OCI-M1 (cell line): ENCODE measurements at regions not wholly inside any gene's neighbourhood (a gene's known extent, or its start where the extent isn't known, plus 50 kb on each side); places are given as distances from the start of the nearest gene placed in this dataset.
"Not testable (repeated sequence)": the region's sequence is repeated elsewhere in the genome, so short reads cannot be mapped to it uniquely, and the experiment has no call there.

Source experiments
- DNase-seq: peaks from one replicate; lab custom pipeline; 2025; lab: John Stamatoyannopoulos, UW

DNA sequence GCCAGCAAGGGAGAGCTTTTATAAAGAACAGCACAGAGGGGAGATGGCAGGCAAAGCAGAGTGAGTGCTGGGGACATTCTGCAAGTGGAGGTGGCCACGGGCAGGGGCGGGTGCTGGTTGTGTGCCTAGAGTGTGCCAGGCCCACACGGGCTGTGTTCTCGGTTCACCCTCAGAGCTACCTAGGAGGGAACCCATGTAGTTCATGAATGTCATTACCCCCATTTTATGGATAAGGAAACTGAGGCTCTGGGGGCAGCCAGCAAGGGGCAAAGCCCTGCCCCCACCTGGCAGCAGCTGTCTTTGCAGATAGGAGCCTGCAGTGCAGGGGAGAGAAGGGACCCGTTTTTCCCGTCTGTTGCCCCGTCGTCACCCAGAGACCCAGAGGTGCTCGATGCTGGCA, 85.2 kb upstream of the NCOR2 start:
- DNase-seq: no peak

DNA sequence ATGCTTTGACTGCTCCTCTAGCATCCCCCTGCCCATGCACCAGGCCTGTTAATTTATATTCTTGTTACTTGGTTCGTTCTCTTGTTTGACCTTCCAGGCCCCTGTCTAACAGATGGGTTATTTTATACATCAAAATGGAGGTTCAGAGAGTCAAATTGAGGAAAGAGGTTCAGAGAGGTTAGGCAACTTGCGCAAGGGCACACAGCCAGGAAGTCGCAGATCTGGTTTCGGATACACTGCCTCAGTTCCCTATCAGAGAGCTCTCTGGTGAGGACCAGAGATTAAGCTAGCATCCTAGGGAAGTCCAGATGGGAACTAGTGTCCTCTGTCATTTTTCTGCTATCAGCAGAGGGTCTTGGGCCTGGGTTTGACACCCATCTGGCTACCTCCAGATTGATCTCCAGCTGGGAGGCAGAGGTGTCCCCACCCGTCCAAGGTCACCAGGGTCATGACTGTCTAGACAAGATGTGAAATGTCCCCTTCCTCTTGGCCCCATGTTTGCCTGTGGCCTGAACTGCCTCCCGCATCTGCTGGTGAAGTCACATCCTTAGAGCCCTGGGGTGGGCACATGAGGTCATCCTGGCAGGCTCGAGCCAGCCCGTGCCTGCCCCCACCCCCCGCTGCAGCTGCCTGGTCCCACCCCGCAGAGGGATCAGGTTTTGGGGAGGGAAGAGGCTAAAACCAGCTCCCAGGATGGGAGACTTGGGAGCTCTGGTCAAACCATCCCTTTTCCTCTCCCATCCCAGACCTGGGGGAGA, 84.3 kb upstream of the NCOR2 start:
- DNase-seq: no peak

DNA sequence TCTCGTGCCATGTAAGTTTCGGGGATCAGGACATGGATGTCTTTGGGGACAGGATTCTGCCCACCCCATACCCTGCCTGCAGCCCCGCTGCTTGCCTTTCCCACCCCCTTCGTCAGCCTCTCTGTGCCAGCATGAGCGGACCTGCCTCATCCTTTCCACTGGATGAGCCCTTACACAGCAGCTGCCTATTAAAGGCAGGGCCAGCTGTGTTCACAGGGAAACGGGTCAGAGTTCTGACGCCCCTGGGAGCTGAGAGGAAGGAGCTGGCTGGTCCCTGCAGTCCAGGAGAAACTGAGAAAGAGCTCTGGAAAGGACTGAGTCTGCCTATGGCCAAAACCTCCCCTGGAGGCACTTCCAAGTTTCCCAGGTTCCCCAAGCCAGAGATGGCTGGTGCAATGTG, 83.5 kb upstream of the NCOR2 start:
- DNase-seq: no peak

DNA sequence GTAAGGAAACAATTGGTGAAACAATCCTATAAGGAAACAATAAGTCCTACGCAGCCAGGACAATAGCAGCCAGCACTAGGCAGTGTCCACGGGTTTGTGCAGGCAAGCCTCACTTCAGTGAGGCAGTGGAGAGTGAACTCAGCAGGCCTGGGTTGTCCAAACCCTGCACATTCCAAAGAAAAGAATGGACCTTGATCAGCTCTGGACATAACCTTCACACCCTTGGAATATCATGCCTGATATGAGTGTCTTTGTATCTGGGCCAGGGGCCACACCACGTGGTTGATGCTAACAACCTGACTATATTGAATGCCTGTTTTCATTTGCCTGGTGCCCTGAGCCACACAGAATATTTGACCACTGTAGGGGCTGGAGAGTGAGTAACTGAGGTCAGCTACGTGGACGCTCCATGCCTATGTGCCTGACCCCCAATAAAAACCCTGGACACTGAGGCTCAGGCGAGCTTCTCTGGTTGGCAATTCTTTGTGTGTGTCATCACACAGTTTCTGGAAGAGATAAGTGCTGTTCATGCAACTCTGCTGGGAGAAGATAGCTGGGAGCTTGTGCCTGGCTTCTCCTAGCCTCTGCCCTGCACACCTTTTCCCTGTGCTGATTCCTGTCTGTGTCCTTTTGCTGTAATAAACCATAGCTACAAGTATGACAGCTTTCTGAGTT, 81.4 kb upstream of the NCOR2 start:
- peak; percentile 23 for DNase-seq

DNA sequence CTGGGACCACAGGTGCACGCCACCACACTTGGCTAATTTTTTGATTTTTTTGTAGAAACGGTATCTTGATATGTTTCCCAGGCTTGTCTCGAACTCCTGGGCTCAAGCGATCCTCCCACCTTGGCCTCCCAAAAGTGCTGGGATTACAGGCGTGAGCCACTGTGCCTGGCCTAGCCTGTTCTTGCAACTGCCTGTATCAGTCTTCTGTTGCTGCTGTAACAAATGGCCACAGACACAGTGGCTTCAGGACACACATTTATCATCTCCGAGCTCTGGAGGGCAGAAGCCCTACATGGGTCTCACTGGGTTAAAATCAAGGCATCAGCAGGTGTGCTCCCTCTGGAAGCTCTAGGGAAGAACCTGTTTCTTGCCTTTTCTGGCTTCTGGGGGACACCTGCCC, 79.9 kb upstream of the NCOR2 start:
- DNase-seq: no peak

DNA sequence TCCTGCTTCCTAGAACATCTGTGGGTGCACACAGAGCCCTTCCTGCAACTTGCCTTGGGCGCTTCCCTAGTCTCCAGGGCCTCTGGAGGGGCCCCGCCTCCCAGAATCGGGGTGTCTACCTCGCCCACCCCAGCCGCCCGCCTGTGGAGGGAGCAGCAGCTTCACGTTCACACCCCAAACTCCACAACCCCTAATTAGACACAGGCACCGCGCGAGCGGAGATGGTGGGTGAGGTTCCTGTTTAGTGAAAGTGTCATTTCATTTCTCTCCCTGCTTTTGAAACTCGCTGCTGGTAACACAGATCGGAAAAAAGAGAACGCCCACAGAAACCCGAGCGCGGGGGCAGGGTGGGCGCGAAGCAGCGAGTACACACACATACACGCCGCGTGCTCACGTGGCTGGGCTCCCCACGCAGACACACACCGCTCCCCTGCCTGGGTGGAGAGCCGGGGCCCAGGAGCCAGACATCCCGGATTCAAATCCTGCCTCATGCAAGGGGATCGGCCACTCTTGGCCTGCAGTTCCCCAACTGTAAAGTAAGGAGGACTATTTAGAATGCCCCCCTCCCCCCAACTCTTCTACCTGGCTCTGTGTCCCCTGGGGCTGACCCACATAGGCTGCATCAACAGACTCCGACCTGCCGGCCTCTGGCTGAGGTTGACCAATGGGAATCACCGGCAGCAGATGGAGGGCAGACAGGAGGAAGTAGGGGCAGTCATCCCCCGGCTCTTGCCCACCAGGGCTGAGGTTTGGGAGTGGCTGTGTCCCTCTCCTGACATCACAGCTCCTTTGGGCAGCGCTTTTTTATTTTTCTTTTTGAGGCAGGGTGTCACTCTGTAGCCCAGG, 79.2 kb upstream of the NCOR2 start:
- no peak for DNase-seq

DNA sequence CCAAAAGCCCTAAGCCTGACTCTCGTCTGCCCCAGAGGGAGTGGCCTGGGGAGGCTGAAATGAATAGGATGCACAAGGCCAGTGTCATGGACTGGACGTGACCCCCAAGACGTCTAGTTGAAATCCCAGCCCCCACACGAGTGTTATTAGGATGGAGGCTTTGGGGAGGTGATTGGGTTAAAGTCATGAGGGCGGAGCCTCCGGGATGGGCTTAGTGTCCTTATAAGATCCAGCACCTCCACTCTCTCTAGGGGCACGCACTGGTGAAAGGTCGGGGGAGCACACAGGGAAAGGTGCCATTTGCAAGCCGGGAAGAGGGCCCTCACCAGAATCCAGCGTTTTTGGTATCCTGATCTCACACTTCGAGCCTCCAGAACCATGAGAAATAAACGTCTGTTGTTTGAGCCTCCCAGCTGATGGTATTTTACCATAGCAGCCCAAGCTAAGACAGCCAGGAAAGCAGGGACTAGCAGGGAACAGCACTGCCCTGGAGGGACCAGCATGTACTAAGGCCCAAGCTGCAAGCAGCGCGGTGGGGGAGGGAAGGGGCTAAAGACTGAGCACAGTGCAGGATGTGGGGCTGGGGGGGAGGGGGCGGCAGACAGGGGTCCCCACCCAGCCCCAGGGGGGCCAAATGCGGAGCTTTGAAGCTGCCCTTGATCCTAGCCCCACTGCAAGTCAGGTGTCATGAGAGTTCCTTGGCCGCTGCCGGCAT, 78.3 kb upstream of the NCOR2 start:
- DNase-seq: no peak

DNA sequence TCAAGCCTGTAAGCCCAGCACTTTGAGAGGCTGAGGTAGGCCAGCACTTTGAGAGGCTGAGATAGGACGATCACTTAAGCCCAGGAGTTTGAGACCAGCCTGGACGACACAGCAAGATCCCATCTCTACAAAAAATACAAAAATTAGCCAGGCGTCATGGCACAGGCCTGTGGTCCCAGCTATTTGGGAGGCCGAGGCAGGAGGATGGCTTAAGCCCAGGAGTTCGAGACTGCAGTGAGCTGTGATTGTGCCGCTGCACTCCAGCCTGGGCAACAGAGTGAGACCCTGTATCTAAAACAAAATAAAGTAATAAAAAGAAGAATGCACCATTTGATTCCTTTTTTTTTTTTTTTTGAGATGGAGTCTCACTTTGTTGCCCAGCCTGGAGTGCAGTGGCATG, 76.4 kb upstream of the NCOR2 start:
- DNase-seq: not testable (repeated sequence)

DNA sequence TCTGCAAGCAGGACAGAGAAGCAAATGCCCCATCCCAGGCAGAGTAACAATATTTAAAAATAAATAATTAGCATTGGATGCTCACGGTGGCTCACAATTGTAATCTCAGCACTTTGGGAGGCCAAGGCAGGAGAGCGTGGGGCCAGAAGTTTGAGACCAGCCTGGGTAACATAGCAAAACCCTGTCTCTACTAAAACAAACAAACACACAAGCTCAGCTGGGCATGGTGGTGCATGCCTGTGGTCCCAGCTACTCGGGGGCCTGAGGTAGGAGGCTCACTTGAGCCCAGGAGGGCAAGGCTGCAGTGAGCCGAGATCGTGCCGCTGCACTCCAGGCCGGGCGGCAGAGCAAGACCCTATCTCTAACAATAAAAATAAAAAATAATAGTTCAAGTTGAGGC, 74.7 kb upstream of the NCOR2 start:
- no peak for DNase-seq

DNA sequence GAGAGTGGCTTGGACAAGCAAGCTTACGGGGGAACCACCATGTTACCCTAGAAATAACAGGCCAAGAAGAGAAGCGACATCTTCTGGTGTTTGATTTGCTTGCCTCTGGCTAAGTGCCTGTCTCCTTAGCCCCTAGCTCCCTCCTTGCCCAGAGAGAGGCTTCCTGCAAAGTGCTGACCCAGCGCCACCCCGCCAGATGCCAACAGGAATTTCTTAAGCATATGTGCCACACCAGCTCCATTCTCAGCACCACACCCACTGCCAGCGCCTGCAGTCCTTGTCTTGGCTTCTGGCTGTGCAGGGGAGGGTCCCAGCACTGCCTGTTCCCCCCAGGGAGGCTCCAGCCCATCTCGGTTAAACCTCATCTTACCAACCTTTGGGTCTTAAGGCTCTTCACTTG, 74.2 kb upstream of the NCOR2 start:
- no peak for DNase-seq

DNA sequence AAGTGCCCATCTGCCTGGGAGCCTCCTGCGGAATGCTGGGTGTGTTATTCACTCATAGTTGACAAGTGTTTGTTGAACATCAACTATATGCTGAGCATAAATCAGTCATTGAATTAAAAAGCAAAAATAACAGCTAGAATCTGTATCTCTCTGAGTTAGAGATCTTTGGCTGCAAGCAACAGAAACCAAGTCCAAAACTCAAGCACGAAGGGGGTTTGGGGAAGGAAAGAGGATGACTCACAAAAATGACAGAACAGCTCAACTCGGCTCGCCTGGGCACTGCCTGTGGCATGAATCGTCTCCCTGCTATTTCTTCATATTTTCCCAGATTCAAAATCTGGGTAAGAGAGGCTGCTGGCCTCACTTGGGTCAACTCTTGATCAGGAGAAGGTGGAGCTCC, 72.6 kb upstream of the NCOR2 start:
- peak; percentile 12 for DNase-seq

DNA sequence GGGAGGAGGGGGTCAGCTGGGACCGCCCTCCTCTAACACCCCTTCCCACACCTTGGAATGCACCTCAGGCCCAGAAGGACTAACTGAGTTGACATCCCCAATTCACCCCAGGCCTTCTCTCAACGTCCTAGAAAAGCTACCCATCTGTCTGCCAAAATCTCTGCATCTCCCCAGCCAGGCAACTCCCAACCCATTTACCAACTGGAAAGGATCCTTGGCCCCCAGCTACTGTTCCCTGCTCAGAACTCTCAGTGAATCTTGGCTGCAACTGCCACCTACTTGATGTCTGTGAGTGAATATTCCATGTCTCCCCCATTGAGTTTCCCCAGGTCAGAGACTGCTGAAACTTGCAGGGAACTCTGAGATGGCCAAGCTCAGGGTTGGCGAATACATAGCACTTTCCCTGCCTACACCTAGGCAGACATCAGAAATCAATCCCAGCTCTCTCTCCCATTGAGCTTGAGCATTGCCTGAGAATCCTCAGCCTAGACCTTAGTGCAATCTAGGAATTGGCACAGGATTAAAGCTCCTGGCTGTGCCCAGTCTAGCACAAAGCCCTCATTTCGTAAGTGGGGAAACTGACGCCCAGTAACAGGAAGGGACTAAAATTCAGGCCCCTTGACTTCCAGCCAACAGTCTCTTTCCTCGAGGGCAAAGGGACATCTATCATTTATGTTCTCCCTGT, 71.9 kb upstream of the NCOR2 start:
- DNase-seq: no peak

DNA sequence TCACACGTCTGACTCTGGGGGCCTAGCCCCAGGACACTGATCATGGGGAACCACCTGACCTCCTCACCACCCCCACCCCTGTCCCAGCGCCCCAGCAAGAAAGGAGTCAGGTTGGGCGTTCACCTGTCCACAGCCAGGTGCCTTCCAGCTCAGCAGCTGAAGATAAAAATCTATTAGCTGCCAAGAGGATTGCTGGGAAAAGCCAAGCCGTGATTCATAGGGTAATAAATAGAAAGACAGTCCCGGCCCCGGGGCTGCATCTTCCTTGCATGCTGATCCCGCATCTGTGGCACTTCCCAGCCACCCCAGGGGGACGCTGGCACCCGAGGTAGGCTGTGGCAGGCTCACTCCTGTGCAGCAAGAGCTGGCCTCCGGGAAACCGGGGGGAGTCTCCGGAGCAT, 70.2 kb upstream of the NCOR2 start:
- DNase-seq: no peak

DNA sequence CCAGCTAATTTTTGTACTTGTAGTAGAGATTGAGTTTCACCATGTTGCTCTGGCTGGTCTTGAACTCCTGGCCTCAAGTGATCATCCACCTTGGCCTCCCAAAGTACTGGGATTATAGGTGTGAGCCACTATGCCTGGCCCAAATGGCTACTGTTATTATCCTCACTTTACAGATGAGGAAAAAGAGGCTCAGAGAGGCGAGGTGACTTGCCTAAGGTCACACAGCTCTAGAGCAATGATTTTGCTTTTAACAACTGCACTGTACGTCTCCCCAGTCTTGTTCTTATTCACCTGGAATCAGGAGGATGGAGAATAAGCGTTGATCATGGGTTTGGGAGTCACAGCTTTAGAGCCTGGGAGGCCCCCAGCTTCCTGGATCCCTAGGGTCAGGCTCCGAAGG, 69.8 kb upstream of the NCOR2 start:
- DNase-seq: no peak

DNA sequence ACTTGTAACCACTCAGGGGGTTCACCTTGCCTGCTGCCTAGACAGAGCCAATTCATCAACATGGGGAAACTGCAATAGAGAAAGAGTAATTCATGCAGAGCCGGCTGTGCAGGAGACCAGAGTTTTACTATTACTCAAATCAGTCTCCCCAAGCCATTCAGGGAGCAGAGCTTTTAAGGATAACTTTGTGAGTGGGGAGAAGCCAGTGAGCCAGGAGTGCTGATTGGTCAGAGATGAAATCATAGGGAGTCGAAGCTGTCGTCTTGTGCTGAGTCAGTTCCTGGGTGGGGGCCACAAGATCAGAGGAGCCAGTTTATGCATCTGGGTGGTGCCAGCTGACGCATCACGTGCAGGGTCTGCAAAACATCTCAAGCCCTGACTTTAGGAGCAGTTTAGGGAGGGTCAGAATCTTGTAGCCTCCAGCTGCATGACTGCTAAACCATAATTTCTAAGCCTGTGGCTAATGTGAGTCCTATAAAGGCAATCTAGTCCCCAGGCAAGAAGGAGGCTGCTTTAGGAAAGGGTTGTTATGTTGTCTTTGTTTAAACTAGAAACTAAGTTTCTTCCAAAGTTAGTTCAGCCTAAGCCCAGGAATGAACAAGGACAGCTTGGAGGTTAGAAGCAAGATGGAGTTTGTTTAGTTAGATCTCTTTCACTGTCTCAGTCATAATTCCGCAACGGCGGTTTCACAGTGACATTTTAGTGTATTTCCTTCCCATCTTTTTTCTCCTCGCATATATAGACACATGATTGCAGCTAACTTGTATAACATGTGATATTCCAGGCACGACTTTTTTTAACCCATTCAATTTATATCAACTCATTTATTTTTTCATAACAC, 68.9 kb upstream of the NCOR2 start:
- peak; percentile 88 for DNase-seq

DNA sequence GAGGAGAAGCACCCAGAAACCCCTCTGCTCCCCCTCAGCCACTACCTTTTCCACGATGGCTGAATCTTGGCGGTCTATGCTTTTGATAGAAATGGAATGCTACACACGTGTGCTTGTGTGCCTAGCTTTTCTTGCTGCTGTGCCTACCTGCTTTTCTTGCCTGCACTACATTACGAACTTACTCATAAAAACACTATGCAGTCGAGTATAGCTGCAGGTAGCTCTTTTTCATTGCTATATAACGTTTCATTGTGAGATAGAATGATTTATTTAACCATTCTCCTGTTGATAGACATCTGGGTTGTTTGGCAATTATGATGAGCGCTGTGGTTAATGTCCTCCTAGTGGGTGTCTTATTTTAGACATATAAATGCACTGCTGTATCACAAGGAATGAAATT, 67.9 kb upstream of the NCOR2 start:
- DNase-seq: no peak

DNA sequence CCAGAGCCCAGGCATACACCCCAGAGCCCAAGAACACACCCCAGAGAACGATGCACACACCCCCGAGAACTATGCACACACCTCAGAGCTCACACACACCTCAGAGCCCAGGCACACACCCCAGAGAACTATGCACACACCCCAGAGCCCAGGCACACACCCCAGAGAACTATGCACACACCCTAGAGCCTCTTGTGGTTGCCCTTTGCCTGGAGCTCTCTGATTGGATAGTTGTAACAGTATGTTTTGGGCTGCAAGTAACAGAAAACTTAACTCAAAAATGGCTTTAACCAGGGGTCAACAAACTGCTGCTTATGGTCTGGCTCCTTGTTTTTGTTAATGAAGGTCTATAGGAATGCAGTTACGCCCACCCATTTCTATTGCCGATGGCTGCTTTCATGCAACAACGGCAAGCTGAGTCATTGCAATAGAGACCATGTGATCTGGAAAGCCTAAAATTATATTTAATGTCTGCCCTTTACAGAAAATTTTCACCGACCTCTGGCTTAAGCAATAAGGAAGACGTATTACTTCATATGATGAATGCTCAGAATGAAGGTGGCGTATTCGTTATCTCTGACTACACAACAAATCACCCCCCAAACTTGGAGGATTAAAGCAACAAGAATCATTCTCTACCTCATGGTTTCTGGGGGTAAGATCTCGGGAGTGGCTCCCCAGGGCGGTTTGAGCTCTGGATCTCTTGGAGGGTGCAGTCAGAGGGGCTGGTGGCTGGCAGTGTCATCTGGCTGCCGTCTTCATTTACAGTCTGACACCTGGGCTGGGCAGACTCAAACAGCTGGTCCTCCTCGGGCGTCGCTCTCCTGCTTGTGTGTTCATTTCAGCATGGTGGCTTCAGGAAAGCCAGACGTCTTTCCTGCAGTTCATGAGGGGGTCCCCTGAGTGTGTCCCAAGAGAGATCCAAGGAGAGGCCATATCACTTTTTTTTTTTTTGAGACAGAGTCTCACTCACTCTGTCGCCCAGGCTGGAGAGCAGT, 66.3 kb upstream of the NCOR2 start:
- no peak for DNase-seq

DNA sequence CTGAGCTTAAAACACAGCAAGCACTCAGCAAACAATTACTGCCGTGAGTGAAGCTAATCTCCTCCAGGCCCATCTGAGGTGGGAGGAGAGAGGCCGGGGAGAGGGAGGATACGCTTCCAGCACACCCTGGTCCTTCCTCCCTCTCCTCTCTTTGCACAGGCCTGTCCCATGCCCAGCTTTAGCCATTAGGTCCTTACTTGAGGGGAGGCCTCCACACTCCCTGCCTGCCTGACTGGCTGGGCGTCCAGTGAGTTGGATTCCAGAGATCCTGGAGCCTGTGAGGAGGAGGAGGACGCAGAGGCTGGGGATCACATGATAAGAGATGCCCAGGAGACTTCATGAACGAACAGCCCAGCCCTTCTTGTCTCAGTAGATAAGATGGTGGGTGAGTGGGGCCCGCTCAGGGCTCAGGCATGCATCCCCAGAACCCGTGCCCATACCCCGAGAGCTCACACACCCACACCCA, 65.1 kb upstream of the NCOR2 start:
- DNase-seq: peak; percentile 44

DNA sequence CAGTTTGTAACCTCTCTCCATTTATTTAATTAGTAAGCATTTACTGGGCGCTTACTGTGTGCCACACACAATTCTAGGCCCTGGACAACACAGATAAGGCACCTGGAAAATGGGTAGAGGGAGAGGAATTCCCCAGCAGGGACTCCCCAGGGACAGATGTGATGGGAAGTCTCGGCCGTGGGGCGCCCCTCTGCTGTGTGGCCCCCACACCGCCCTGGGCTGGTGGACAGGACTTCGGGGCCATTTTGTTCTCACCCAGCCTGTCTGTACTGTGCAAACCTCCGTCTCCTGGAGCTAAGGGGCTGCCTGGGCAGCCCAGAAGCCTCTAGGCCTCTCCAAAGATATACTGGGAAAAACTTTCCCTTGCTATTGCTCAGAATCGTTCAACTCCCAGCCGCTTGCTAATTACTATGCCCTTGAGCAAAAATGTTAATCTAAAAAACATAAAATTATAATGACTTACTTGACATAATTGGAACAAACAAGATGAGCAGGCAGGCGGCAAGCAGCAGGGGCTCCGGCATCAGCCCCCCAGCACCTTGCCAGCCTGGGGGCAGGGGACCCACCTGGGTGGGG, 64.4 kb upstream of the NCOR2 start:
- DNase-seq: no peak
